Right cardiac atrium (tissue), 5 donors: ENCODE measurements at regions not wholly inside any gene's neighbourhood (a gene's known extent, or its start where the extent isn't known, plus 50 kb on each side); places are given as distances from the start of the nearest gene placed in this dataset.
"Not testable (repeated sequence)": the region's sequence is repeated elsewhere in the genome, so short reads cannot be mapped to it uniquely, and the experiment has no call there.

ENCODE experiments used
- ATAC-seq, 2 donors: fragments of 200-7000 bp; cut with Tn5 transposase; one replicate each; pipeline versions ENCODE4 v1.8.0 to v1.9.1; 2020; ENCODE audit warnings: moderate library complexity in 2 of 2, mild to moderate bottlenecking in 1 of 2
- DNase-seq, 3 donors: peaks; one replicate each; pipeline ENCODE4 v3.0.0-alpha.2; 2020
- H3K27ac ChIP-seq: one replicate; pipeline ENCODE4 v1.5.1; 2013; ENCODE audit warnings: mild to moderate bottlenecking, low read length, control low read depth, moderate library complexity
- H3K27me3 ChIP-seq: one replicate; pipeline ENCODE4 v1.6.1; 2013; ENCODE audit not compliant: control insufficient read depth, insufficient read depth
- H3K4me1 ChIP-seq: one replicate; pipeline ENCODE4 v1.6.1; 2013; ENCODE audit warnings: low read length; ENCODE audit not compliant: control insufficient read depth, insufficient read depth
- H3K4me3 ChIP-seq: one replicate; pipeline ENCODE4 v1.5.1; 2013; ENCODE audit warnings: low read length, control low read depth
- H3K9me3 ChIP-seq: one replicate; pipeline ENCODE4 v1.6.1; 2013; ENCODE audit warnings: low read length; ENCODE audit not compliant: control insufficient read depth
- WGBS: extraction: QIAGEN DNeasy Blood & Tissue Kit; methylation state at CpG from one replicate; pipeline ENCODE4 v1.1.7; 2013; 5-methylcytosine and 5-hydroxymethylcytosine counted together
- intact Hi-C, 4 donors: fragments of 100-400 bp; cut with DNase I; formaldehyde crosslinking; loops; one replicate each; pipeline versions ENCODE4 v1.11.0 to v1.14.0; 2022 to 2023
- donor health status: healthy with polysubstance abuse.
- donor health status: DM: no; HTN: yes; CAD: no.
- donor health status: DM: no; HTN: no; CAD: no.
- donor health status: DM: no; HTN: yes; CAD: no; lungs with severe emphysema.
- donor health status: DM: yes; HTN: yes; CAD: no.

DNA sequence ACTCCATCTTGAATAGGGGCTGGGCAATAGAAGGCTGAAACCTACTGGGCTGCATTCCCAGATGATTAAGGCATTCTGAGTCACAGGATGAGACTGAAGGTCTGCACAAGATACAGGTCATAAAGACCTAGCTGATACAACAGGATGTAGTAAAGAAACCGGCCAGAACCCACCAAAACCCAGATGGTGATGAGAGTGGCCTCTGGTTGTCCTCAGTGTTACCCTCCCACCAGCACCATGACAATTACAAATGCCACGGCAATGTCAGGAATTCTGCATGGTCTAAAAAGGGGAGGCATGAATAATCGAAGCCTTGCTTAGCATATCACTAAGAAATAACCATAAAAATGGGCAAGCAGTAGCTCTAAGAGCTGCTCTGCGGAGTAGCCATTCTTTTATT is 197.0 kb upstream of the USP9Y start:
- H3K4me1 ChIP-seq, H3K9me3 ChIP-seq, intact Hi-C loops, H3K27me3 ChIP-seq, DNase-seq, H3K4me3 ChIP-seq, ATAC-seq, H3K27ac ChIP-seq: not testable (repeated sequence)
- 52% methylated on average over 4 of the region's 4 CpGs for WGBS

DNA sequence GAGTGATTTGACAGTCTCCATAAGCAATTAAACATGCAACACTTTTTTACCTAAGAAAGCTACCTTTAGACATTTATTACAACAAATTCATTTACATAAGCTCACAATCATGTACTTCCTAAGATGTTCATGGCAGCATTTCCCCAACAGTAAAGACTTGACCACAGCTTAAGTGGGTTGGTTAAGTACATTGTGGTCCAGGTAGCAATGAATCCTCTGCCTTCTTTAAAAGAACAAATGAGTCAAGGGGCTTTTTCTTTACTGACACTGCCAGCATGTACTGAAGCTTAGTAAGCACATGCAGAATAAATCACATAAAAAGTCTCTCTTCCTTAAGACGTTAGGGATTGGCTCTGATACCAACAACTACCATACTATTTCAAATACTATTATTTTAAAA is 183.7 kb upstream of the USP9Y start:
- DNase-seq (no peak), ATAC-seq (no peak)
- Histone ChIP-seq H3K9me3 (no peaks in the 10 kb centered on the region), H3K4me3 (no peak overlapping the region), H3K27ac (no peak overlapping the region), H3K27me3 (no peaks in the 10 kb centered on the region), H3K4me1 (no peaks in the 10 kb centered on the region)
- intact Hi-C loops, result no loop called here
- 36% methylated on average over 1 of the region's 1 CpG for WGBS

- H3K4me3 ChIP-seq, result no peak overlapping the region
- no peak overlapping the region for H3K27ac ChIP-seq
- H3K4me1 ChIP-seq, result no peaks in the 10 kb centered on the region
- intact Hi-C loops, result no loop called here
- ATAC-seq (no peak), DNase-seq (no peak)
- 49% methylated on average over 3 of the region's 3 CpGs for WGBS
- H3K27me3 ChIP-seq, result no peaks in the 10 kb centered on the region
- H3K9me3 ChIP-seq, result no peaks in the 10 kb centered on the region
These were observed 175.8 kb upstream of the USP9Y start for GRCh38 chrY:12525206-12525605.

DNA sequence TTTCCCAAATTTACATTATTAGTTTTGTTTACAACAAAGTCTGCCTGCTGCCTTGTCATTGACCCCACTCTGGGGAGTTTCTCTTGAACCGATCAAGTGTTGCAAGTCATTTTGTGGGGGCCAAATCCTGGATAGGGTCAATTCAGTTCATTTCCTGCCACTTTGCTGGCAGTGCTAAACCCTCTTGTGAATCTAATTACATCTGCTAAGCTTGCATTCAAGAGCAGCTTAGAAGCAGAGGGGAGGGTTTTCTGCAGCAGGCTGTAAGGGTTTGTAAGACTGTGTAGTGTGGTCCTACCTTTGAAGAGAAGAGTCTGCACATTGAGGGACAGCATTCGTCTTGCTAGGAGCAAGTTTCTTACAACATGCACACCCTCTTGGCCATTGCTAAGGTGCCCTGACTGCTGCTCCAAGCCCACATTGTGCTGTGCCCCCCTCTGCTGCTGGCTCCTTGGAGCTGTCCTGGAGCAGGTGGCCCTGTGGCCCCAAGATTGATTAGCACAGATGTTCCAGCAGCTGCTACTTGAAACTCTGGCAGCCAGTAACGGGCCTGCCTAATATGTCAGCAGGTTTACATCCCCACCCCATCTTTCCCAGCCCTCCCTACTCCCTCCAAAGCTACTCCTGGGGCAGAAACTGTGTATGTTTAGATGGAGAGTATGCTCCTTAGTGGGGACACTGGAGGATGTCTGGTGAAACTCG is 174.5 kb upstream of the USP9Y start:
- no peak overlapping the region for H3K4me3 ChIP-seq
- H3K27ac ChIP-seq, result no peak overlapping the region
- no peak for ATAC-seq
- no peak for DNase-seq
- no peaks in the 10 kb centered on the region for H3K9me3 ChIP-seq
- WGBS, result 14% methylated on average over 4 of the region's 4 CpGs
- no peaks in the 10 kb centered on the region for H3K4me1 ChIP-seq
- intact Hi-C loops, result no loop called here
- H3K27me3 ChIP-seq, result no peaks in the 10 kb centered on the region

DNA sequence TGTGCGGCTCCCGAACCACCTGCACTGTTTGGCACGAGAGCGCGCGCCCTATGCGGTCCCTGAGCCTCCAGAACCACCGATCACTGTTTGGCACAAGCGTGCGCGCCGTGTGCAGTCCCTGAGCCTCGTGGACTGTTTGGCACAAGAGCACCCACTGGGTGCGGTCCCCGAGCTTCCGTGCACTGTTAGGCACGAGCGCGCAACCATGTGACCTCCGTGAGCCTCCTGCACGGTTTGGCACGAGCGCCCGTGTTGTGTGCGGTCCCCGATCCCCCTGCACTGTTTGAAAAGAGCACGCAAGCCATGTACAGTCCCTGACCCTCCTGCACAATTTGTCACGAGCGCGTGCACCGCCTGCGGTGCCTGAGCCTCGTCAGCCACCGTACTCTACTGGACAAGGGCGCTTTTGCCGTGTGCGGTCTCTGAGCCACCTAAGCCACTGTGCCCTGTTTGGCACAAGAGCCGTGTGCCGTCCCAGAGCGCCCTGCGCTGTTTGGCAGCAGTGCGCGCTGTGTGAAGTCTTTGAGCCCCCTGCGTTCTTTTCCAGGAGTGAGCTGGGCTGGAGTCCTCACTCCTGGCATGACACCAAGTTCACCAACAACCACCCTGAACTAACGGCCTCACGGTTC is 163.7 kb upstream of the USP9Y start:
- no peak overlapping the region for H3K4me3 ChIP-seq
- ATAC-seq, result no peak
- 4% methylated on average over 46 of the region's 46 CpGs for WGBS

GRCh38 chrY:12546746-12547420 is 154.1 kb upstream of the USP9Y start:
- WGBS, result 69% methylated on average over 9 of the region's 9 CpGs
- Histone ChIP-seq H3K9me3 (no peaks in the 10 kb centered on the region), H3K4me1 (no peaks in the 10 kb centered on the region), H3K27me3 (no peaks in the 10 kb centered on the region), H3K27ac (no peak overlapping the region), H3K4me3 (no peak overlapping the region)
- DNase-seq, result no peak
- intact Hi-C loops, result no loop called here
- ATAC-seq, result no peak

More for the DNA sequence above, 163.7 kb upstream of the USP9Y start:
- no peaks in the 10 kb centered on the region for H3K9me3 ChIP-seq
- no peak overlapping the region for H3K27ac ChIP-seq
- no peaks in the 10 kb centered on the region for H3K27me3 ChIP-seq
- intact Hi-C loops, result no loop called here
- no peaks in the 10 kb centered on the region for H3K4me1 ChIP-seq
- no peak for DNase-seq

DNA sequence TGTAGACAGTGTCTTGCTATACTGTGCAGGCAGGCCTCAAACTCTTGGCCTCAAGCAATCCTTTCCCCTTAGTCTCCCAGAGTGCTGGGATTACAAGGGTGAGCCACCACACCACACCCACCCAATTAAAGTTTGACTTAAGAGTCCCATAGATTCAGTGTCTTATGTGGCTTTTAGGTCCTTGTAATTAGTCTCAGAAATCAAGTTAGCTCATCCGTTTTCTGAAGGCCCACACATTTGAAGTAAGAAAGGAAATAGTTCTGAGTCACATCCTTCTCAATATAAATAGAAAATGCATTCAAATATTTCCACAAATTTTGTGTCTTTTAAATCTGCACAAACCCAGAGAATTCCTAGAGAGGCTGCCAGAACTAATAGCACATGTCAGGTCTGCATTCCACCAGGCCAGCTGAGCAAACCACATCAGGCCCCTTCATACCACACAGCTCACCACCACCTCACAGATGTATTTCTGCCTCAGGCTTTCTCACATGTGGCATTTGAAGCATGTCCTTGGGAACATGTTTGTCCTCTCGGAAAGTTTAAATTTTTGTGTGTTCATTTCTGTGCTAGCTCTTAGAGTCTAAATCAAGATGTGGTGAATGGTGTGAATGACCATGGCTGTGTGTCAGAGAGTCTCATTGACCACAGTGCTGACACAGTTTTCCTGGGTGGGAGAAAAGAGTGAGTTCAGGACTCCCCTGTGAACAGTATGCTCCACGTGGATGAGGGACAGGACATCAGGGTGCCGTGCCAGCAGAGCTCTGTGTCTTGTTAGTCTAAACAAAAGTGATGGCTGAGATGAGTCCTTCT is 148.4 kb upstream of the USP9Y start:
- Histone ChIP-seq H3K27ac (no peak overlapping the region), H3K9me3 (no peaks in the 10 kb centered on the region), H3K4me1 (no peaks in the 10 kb centered on the region), H3K27me3 (no peaks in the 10 kb centered on the region), H3K4me3 (no peak overlapping the region)
- no peak for DNase-seq
- no peak for ATAC-seq
- WGBS, result 50% methylated on average over 4 of the region's 4 CpGs
- intact Hi-C loops, result no loop called here

GRCh38 chrY:12553909-12554308 is 147.1 kb upstream of the USP9Y start:
- 61% methylated on average over 1 of the region's 1 CpG for WGBS
- Histone ChIP-seq H3K4me3 (no peak overlapping the region), H3K9me3 (no peaks in the 10 kb centered on the region), H3K27me3 (no peaks in the 10 kb centered on the region), H3K4me1 (no peaks in the 10 kb centered on the region), H3K27ac (no peak overlapping the region)
- ATAC-seq, result no peak
- no peak for DNase-seq
- intact Hi-C loops, result no loop called here

- no peak for DNase-seq
- WGBS, result 79% methylated on average over 1 of the region's 1 CpG
- intact Hi-C loops, result no loop called here
These were observed 146.0 kb upstream of the USP9Y start for GRCh38 chrY:12555005-12555404.

GRCh38 chrY:12559007-12559406 is 142.0 kb upstream of the USP9Y start:
- ATAC-seq (no peak), DNase-seq (no peak)
- Histone ChIP-seq H3K27ac (no peak overlapping the region), H3K4me1 (no peaks in the 10 kb centered on the region), H3K27me3 (no peaks in the 10 kb centered on the region), H3K4me3 (no peak overlapping the region), H3K9me3 (no peaks in the 10 kb centered on the region)
- intact Hi-C loops, result no loop called here
- 91% methylated on average over 4 of the region's 4 CpGs for WGBS

More at GRCh38 chrY:12555005-12555404, 146.0 kb upstream of the USP9Y start:
- Histone ChIP-seq H3K4me1 (no peaks in the 10 kb centered on the region), H3K27me3 (no peaks in the 10 kb centered on the region), H3K27ac (no peak overlapping the region), H3K4me3 (no peak overlapping the region), H3K9me3 (no peaks in the 10 kb centered on the region)
- ATAC-seq, result no peak

DNA sequence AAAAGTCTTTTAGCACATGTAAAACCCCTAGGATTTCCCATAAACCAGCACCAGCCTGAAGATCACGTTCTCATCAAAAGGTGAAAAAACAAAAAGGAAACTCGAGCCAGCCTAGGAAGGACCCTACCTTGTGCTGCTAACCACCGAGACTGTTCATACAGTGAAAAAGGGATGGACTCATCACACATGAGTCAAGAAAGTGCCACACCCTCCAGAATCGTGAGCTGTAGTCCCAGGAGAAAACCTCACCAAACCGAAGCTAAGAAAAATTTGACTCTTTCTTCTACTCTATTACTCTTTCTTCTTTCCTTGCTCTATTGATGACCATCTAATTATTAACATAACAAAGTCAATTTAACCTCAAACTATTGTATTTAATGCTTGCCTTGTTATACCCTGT is 124.8 kb upstream of the USP9Y start:
- intact Hi-C loops, result no loop called here
- ATAC-seq (no peak), DNase-seq (no peak)
- H3K4me3 ChIP-seq, result no peak overlapping the region
- no peaks in the 10 kb centered on the region for H3K9me3 ChIP-seq
- WGBS, result 58% methylated on average over 5 of the region's 5 CpGs
- no peak overlapping the region for H3K27ac ChIP-seq
- H3K27me3 ChIP-seq, result no peaks in the 10 kb centered on the region
- no peaks in the 10 kb centered on the region for H3K4me1 ChIP-seq
